MV-4-11 (cell line): ENCODE measurements at regions not wholly inside any gene's neighbourhood (a gene's known extent, or its start where the extent isn't known, plus 50 kb on each side); places are given as distances from the start of the nearest gene placed in this dataset.

Experiments used
- DNase-seq: peaks from one replicate; lab custom pipeline; 2025; lab: John Stamatoyannopoulos, UW

GRCh38 chr3:10555263-10555662, 49.9 kb upstream of the ATP2B2 start:
- DNase-seq, result no peak

DNA sequence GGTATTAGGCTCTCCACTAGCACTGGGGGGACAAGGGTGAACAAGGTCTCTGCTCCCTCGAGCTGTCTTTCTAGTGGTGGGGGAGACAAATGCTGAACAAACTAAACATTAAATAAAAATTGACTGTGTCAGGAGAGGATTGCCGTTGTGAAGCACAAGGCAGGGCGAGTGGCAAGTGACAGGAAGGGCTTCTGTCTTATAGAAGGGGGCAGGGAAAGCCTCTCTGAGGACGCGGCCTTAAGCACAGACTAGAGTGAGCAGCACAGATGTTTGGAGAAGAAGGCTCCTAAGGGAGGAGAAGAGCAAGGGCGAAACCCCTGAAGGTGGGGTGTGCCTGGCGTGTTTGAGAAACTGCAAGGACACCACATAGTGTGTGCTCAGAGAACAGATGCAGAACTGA, 50.9 kb upstream of the ATP2B2 start:
- no peak for DNase-seq

DNA sequence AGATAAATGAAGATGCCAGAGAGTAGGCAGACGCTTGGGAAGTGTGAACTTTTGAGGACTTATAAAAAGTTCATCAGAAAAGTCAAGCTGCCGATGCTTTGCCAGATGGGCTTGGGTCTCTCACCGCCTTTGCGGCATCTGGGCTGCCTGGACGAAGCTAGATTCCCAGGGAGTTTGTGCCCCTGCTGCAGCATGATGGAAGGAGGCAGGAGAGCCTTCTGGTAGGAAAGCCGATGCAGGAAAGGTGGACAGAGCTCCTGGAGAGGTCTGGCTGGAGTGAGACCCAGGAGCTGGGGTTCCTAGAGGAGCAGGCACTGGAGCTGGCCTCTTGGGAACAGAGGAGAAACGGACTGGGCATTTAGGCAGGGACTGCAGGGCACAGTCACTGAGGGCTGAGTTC, 51.9 kb upstream of the ATP2B2 start:
- DNase-seq, result no peak

GRCh38 chr3:10557781-10558373, 52.5 kb upstream of the ATP2B2 start:
- peak; percentile 72 for DNase-seq

GRCh38 chr3:10558736-10559135, 53.4 kb upstream of the ATP2B2 start:
- no peak for DNase-seq

GRCh38 chr3:10560060-10560861, 54.9 kb upstream of the ATP2B2 start:
- DNase-seq, result no peak

- no peak for DNase-seq
These were observed 56.0 kb upstream of the ATP2B2 start for GRCh38 chr3:10561162-10561945.

- DNase-seq, result no peak
These were observed 56.7 kb upstream of the ATP2B2 start for GRCh38 chr3:10561946-10562560.

DNA sequence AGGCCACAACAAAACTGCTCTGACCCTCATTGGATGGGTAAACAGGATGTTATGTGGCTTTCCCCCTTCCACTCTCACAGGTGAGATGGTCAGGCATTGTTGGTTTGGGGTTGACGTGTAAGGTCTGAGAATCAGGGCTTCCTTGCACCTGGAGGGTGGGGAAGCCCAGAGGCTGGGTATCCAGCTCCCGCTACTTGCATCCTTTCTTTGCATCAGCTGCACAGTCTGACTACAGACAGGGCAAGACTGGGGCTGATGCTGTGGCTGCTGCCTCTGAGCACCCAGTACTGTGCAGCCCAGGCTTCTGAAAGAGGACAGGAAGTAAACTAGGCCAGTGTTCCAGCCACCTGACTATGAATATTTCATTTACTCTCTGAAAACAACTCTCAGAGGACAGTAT, 58.0 kb upstream of the ATP2B2 start:
- no peak for DNase-seq

- no peak for DNase-seq
These were observed 60.4 kb upstream of the ATP2B2 start for GRCh38 chr3:10565814-10566213.

DNA sequence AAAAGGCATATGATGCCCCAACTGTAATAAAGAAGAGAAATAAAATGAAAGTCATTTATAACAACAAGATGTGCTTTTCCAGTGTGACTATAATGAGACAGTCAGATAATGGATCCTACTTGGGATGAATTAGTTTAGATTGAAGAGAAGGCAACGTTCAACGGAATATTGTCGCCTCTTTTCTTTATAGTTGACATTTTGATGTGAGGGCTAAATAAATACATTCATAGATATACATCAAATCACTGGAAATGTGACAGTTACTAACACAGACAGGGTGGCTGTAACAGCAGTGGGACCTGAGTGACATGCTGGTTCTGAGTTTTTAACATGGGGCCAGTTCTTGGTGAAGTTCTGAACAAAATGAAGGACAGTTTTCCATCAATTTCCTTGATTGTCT, 61.1 kb upstream of the ATP2B2 start:
- DNase-seq, result no peak

- no peak for DNase-seq
These were observed 63.2 kb upstream of the ATP2B2 start for GRCh38 chr3:10568549-10568948.

DNA sequence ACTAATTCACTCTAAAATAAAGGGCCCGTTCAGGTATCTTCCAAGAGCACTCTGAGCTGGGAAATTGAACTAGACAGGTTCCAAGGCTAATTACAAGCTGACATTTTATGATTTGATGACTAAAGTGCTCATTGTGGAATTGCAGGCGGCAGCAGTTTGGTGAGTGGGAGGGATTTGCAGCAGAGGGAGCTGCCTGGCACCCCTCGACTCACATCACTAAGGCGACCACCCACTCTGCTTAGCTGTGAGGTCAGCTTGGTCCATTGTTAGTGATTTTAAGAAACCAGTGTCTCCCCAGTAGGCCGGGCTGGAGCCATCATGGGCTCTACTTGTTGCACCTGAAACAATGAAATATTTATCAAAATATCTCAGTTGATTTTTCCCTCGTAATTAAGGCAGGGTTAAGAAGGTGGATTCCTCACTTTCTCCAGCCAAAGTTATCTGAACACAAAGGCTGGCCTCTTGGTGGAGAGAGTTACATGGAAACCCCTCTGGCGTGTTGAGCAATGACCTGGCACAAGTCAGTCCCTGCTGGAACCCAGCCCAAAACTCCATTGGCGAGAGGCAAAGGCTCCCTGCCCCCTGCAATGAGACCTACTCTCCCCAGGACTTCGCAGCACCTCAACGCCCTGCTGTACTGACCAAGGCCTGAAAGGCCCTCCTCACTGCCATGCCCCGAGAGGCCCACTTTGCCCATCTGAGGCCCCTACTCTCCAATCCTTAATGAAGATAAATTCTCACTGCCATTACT, 65.0 kb upstream of the ATP2B2 start:
- DNase-seq, result no peak

DNA sequence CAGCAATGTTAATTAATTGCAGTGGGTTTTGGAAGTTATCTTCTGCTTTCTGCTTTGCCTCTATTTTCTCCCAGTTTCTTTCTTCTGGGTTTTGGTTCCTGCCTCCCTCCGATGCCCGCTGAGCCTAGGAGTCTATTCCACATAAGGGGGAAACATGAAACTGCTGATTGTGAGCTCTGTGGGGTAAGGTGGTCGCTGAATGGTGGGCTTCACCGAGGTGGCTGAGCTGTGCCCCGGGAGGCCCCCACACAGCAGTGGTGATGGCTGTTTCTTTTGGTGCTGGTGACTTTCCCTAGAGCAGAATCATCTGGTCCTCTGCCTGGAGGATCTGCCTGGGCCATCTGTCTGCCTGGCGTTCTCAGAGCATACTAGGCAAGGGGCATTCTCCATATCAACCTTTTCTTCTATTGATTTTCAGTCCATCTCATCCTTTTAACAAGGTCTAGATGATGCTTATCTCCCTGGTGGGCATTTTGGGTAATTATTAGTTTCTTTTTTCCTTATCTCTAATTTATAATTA, 68.8 kb upstream of the ATP2B2 start:
- DNase-seq, result no peak

DNA sequence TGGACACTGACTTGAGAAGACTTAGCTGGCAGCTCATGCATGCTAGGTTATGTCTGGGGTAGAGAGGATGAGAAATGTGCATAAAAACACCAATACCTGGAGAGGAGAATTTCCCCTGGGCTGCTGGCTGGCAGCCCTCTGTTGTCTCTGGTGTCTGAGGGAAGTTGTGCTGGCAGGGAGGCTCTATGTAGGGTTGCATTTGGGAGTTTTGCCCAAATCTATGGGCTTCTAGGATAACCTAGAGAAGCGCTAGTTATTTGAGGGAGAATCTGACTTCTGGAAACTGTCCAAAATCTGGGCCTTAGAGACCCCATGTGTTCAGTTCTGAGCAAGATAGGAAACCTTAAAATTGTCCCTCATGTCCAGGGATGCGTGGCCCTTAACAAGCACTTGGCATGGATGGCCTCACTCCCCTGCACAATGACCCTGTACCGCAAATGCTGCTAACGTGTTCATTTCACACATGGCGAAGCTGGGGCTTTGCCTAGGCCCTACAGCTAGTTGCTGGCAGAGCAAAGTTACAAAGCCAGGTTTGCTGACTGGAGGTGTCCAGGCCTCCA, 70.3 kb upstream of the ATP2B2 start:
- DNase-seq, result no peak

- no peak for DNase-seq
These were observed 72.1 kb upstream of the ATP2B2 start for GRCh38 chr3:10577486-10577885.

DNA sequence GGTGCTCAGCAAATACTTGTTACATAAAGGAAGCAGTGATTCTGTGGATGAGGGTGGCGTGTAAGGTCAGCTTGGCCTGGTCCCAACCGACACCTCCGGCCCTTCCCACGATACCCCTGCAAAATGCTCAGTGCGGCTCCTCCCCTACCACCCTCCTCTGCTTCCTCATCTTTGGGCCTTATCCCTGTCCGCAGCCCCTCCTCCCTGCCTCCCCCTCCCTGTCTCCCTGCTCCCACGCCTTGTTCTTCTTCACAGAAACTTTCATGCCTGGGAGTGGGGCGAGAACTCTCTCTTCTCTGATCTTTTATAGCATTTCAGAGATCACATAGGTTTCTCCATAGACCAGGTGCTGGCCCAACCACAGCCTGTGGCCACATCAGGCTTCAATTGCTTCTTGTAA, 75.0 kb upstream of the ATP2B2 start:
- DNase-seq, result no peak

DNA sequence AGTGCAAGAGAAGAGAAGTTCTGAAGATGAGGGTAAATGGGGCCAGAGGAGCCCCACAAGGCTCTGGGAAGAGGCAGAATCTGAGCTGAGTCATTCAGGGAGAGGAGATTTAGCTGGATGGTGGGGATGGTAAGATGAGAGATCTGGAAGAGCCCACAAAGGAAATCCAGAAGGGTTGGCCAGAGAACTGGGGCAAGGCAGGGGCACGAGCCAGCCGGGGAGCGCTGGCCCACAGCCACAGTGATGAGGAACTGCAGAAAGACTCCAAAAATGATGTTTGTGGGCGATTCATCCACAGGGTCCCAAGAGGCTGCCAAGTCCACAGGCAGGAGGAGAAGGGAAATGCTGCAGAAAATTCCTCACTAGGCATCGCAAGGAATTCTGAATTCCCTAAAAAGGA, 75.9 kb upstream of the ATP2B2 start:
- DNase-seq, result no peak

- DNase-seq, result no peak
These were observed 76.3 kb upstream of the ATP2B2 start for GRCh38 chr3:10581716-10582115.

DNA sequence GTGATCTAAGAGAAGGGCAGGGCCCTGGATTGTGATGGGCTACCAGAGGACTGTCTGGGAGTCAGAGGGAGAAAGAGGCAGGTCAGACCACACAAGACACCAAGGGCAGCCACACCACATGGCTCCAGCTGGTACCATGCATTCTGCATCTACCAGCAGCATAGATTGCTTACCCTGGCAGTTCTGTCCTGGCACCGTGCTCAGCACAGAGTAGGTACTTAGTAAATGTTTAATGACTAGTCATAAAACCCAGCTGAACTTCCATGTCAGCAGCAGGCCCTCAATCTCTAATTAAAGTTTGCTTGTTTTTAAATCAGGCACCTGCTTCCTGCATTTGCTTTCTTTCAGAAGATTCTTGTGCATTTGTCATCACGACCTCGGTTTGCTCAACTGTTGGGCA, 77.3 kb upstream of the ATP2B2 start:
- DNase-seq, result no peak
